LHCN-M2 (cell line): ENCODE measurements at regions not wholly inside any gene's neighbourhood (a gene's known extent, or its start where the extent isn't known, plus 50 kb on each side); places are given as distances from the start of the nearest gene placed in this dataset.

Experiments
- DNase-seq: peaks from one replicate; pipeline ENCODE4 v3.0.0-alpha.2; 2012; ENCODE audit warnings: low read depth

DNA sequence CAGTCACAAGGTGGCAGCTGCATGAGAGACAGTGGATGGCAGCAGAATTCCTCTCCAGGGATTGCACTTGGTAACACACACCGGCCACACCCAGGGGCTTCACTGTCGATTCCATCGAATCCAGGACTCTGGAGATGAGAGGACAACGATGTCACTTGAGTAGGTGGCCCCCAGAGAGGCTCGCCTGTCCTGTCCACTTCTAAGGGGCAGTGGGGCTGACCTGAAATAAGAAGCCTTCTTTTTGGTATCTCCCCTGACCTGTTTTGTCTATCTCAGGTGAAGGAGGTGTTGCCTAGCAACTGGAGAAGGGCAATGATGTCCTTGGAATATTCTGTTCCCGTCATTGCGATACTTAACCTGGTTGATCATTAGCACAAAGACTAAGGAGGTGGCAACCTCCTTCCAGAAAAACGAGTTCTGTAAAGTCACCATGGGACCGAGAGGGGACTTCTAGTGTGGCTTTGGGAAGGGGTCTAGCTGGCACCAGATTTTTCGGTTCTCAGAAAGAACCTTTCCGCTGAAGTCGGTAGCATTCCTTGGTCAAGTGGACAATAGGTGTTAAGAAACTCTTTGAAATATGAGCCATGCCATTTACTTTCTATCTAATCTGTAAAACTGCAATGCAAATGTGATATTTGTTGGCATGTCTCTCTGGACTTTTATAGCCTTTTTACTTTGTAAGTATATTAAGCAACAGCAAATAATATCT, 85.2 kb upstream of the TMPRSS2 start:
- DNase-seq: no peak

DNA sequence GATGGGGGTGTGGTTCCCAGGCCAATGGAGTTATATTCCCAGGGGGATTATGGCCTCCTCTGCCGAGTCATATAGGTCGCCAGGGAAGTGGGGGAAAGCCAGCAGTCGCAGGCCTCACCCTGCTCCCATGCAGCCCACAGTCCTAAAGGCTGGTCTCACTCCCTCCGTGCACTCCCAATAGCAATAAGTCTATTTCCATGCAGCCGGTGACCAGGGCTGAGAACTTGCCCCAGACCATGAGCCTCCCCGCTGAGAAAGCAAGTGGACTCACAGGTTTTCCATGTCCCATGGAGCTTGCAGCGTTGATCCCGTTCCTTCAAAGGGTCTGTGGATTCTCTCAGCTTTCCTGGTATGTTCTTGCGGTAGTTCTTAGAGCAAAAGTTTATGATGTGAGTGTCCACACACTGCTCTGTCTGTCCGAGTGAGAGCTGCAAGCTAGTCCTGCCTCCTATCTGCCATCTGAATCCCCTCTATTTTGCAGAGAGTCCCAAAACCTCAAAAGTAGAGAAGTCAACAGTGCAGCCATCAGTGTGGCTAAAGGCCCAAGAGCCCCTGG, 81.7 kb upstream of the TMPRSS2 start:
- DNase-seq: no peak

DNA sequence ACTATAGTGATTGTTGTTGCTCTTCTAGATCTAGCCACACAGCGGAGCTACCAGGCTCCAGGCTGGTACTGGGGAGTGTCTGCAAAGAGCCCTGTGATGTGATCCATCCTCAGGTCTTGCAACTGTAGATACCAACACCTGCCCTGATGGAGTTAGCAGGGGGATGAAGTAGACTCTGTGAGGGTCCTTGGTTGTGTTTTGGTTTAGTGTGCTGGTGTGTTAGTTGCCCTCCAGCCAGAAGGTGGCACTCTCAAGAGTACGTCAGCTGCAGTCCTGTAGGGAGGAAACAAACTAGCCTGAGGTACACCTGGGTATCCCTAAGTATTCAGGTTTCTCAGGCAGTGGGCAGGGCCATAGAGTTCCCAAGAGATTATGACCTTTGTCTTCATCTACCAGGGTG, 81.2 kb upstream of the TMPRSS2 start:
- no peak for DNase-seq

DNA sequence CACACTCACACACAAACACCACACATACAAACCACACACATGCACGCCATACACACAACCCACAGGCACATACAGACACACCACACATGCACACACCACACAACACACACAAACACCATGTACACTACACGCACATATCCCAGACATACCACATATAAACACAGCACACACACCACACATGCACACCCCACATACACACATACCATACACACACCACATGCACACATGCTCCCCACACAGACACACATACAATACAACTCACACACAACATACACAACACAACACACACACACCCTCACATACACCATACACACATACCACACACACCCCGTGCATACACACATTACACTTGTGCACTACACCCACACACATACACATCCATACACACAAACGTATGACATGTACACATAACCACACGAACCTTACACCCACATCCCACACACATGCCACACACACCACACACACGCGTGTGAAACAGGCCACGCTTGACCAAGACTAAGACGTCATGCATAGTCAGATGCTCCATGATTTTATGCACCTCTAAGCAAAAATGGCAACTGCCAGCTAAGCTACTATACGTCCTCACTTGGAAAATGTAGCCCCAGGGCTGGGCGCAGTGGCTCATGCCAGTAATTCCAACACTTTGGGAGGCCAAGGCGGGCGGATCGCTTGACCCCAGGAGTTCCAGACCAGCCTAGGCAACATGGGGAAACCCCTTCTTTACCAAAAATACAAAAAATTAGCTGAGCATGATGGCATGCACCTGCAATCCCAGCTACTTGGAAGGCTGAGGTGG, 77.4 kb upstream of the TMPRSS2 start:
- no peak for DNase-seq

DNA sequence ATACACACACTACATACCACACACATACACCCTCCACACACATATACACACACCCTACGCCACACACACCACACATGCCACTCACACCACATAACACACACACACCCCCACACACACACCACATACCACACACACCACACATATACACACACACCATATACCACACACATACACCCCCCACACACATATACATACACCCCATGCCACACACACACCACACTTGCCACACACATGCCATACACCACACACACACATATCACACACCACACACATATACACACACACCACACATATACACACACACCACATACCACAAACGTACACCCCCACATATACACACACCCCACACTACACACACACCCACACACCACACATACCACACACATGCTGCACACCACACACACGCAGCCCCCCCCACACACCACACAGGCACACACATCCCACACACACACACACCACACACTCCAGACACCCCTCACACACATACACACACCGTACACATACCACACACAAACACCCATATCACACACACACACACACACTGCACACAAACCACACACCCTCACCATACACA, 76.7 kb upstream of the TMPRSS2 start:
- DNase-seq: no peak

DNA sequence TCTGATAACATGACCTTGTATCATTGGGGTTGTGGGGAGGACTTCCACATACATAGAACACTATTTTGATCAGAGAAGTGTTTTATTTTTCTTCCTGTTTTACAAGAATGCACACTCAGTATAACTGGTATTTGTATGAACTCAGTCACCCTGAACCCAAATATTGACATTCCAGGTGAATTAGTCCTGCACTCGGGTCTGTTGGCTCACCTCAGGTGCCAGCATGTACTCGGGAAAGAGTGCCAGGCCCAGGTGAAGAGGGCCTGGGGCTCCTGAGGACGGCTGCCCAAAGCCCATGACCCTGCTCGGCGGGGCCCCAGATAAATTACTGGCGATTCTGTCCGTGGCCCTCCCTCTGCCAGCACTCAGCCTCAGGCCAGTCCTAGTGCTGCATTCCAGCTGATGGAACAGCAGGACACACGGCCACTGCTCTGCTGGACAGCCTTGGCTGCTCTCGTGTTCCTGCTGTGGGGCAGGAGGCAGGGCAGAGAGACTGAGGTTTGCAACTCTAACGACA, 75.4 kb upstream of the TMPRSS2 start:
- DNase-seq: no peak

DNA sequence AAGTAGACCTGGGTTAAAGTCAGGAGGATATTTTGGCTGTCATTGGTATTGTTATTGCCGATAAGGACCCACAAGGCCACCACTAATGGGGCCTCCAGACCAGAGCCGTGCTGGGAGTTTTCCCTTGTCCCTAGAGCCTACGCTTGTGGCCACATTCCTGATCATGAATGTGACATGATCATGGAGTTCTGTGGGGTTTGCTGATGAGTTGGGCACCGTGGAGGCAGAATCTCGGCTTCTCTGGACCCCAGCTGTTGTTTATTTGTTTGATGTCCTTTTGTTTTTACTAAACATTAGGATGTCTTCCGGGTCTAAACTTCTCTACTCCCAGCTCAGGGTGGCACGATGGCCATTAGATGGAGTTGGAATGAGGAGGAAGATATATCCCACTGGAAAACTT, 74.9 kb upstream of the TMPRSS2 start:
- DNase-seq: no peak

DNA sequence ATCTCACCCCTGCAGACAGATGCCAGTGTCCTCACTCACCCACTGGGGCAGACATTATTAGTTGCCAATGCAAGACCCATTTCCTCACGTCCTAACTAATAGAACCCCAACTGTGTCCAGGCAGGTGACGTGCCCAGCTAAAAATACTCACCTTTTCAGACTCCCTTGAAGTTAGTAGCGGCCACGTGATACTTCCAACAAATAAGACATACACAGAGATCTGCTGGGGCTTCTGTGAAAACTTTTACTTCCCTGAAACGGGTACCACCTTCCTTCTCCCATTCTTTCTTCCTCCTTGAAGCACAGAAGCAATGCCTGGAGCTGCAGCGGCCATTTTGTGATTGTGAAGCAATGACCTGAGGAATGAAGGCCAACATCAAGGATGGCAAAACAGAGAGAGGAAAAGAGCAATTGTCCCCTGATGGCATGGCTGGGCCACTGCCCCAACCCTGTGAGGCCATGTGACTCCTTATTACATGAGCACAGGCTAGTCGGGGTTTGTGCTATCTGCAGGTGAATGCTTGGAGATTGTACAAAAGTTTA, 74.4 kb upstream of the TMPRSS2 start:
- no peak for DNase-seq

GRCh38 chr21:41581592-41582228, 73.8 kb upstream of the TMPRSS2 start:
- DNase-seq: no peak

DNA sequence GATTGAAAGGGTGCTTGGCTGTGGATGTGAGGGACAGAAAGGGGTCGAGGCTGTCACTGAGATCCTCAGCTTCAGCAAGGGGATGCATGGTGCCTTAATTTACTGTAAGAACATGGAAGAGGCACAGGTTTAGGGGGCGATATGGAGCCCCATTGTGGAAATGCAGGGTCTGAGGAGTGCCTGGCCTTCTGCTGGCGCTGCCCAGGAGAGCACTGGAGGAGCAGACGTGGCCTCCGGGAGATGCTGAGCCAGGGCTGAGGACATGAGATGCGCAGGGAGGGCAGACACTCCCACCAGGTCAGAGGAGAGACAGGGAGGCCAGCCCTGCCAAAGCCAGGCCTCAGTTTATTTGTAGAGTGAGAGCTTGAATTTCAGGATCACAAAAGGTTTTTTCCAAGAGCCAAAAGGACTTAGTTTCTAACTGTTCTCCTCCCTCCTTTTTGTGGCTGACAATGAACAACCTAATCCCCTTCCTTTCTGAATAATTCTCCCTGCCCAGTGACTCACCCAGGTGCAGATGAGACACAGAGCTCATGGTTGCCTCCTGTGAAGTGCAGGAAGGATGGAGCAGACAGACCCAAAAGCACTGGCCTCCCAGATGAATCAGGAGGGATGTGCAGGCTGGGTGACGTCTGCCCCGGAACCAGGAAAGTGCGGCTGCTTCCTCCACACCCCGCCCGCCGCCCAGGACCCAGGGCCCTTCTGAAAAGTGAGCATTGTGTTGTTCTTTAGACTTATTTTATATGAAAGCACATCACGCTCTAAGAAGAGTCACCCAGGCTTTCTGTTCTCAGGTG, 73.0 kb upstream of the TMPRSS2 start:
- no peak for DNase-seq

DNA sequence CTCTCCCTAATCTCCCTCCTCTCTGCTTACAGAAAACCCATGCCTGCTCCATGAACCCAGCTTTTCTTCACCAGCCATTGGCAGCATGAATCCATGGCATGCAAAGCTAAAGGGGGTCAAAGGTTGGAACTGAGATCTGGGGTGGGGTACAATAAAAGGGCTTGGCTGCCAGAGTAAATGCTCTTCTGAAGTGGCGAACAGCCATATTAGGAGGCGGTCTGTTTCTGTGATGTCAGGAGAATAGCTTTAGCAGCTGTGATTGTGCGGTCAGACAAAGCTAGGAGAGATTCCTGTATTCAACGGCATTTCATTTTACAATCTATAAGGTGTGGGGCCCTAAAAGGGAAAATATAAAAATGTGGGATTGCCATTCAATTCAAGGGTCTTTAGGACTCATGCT, 71.7 kb upstream of the TMPRSS2 start:
- DNase-seq: no peak

- DNase-seq: no peak
These were observed 70.8 kb upstream of the TMPRSS2 start for GRCh38 chr21:41578716-41579115.

DNA sequence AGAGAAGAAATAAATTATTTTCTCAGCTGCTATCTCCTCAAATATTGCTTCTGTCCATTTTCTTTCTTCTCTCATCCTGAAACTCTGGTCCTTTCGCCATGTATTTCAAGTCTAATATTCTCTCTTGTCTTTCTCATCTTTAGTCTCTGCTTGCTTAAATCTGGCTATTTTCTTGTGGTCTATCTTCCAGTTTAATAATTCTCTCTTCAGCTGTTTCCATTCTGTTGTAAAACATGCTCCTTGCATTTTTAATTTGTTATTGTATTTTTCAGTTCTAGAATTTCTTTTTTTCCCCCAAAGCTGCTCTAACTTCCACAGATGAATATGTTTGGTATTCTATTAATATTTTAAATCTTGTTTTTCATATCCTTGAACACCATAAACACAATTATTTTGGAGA, 70.1 kb upstream of the TMPRSS2 start:
- DNase-seq: no peak

DNA sequence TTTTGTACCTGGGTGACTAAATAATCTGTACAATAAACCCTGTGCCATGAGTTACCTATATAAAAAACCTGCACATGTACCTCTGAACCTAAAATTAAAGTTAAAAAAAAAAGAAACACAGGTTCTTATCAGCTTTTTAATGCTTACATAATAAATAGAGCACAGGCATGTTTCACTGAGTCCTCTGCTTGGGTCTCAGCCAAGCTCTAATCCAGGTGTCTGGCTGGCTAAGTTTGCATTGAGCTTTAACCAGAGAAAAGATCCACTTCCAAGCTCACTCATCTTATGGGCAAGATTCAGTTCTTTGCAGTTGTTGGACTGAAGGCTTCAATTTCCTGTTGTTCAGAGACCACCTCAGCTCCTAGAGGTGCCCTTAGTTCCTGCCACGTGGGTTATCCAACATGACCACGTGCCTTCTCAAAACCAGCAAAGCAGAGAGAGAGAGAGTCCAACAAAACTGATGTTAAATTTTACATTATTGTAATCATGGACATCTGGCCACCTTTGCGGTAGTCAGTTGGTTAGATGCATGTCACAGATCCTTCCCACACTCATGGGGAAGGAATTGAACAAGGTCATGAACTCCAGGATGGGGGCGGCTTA, 68.2 kb upstream of the TMPRSS2 start:
- no peak for DNase-seq

GRCh38 chr21:41573902-41574690, 66.1 kb upstream of the TMPRSS2 start:
- DNase-seq: no peak

GRCh38 chr21:41571938-41572510, 64.1 kb upstream of the TMPRSS2 start:
- no peak for DNase-seq

GRCh38 chr21:41570791-41571355, 62.9 kb upstream of the TMPRSS2 start:
- DNase-seq: no peak

DNA sequence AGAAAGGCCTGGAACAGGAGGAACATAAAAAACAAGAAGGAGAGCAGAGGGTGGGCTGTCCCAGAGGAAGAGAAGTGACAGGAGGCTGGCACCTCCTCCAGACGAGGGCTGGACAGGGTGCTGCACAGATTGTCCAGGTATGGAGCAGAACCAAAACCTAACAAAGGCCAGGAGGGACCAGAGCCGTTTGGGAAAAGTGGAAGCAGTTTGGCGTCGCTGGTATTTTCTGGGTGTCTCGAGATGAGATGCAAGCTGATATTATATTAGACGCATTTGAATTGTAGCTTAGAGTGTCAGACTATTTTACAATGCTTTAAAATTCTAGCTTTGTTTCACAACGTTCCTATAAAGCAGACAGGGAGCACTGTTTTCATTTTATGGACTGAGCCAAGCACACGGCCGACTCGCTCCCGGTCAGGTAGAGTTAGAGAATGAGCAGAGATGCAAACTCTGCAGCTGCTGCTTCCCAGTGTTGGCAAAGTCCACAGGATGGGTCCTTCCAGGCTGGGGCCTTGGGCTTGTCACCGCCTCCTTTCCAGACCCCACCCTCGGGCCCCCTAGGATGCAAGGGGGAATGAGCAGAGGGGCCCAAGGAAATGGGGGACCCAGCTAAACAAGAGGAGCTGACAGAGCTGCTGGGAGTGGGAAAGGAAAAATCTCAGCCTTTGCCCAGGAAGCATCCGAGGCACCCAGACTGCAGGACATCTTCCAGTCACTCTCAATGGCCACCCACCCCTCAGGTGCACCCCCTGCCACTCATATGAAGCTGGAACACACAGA, 60.8 kb upstream of the TMPRSS2 start:
- DNase-seq: no peak
